Gastrocnemius medialis (tissue), 4 donors: ENCODE measurements at regions not wholly inside any gene's neighbourhood (a gene's known extent, or its start where the extent isn't known, plus 50 kb on each side); places are given as distances from the start of the nearest gene placed in this dataset.

ENCODE experiments used
- POLR2A ChIP-seq, 2 donors: fragments of 450-650 bp; IDR thresholded peaks; one replicate each; pipeline ENCODE4 v1.6.1; 2017; ENCODE audit warnings: antibody characterized with exemption in 2 of 2, mild to moderate bottlenecking in 2 of 2, moderate library complexity in 2 of 2
- TF ChIP-seq, protein P1 (sequence below), 5 experiments: fragments of 450-650 bp in 3 of 5; fragments of 200-600 bp in 2 of 5; sonication (generic) in 2 of 5; IDR thresholded peaks in 4 of 5; conservative IDR thresholded peaks in 1 of 5; 1 replicate in 4 of 5; 2 replicates in 1 of 5; pipeline ENCODE4 v1.5.1; 2016 to 2019; ENCODE audit warnings: antibody characterized with exemption in 5 of 5, mild to moderate bottlenecking in 3 of 5, moderate library complexity in 3 of 5

- TF ChIP-seq, protein P1, sequence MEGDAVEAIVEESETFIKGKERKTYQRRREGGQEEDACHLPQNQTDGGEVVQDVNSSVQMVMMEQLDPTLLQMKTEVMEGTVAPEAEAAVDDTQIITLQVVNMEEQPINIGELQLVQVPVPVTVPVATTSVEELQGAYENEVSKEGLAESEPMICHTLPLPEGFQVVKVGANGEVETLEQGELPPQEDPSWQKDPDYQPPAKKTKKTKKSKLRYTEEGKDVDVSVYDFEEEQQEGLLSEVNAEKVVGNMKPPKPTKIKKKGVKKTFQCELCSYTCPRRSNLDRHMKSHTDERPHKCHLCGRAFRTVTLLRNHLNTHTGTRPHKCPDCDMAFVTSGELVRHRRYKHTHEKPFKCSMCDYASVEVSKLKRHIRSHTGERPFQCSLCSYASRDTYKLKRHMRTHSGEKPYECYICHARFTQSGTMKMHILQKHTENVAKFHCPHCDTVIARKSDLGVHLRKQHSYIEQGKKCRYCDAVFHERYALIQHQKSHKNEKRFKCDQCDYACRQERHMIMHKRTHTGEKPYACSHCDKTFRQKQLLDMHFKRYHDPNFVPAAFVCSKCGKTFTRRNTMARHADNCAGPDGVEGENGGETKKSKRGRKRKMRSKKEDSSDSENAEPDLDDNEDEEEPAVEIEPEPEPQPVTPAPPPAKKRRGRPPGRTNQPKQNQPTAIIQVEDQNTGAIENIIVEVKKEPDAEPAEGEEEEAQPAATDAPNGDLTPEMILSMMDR (IDR thresholded peaks at IDR 0.05 in 4 of 5, conservative IDR thresholded peaks at IDR 0.05 in 1 of 5) = no peak
- no peak for TF ChIP-seq POLR2A (IDR thresholded peaks at IDR 0.05)
Observed at GRCh38 chr5:147160902-147161700, 73.7 kb upstream of the STK32A start.
